ENCODE measurements at regions not wholly inside any gene's neighbourhood (a gene's known extent, or its start where the extent isn't known, plus 50 kb on each side); places are given as distances from the start of the nearest gene placed in this dataset.
"Not testable (repeated sequence)": the region's sequence is repeated elsewhere in the genome, so short reads cannot be mapped to it uniquely, and the experiment has no call there.

- DNase-seq = no peak
These were observed 52.0 kb upstream of the CPM start for GRCh38 chr12:68984796-68985573.

- DNase-seq = not testable (repeated sequence)
These were observed 64.6 kb upstream of the CPM start for GRCh38 chr12:68997526-68997925.

- DNase-seq = no peak
These were observed 65.1 kb upstream of the CPM start for GRCh38 chr12:68998041-68998440.

GRCh38 chr12:69000074-69000473 lies 67.1 kb upstream of the CPM start:
- no peak for DNase-seq

- DNase-seq = no peak
These were observed 67.7 kb upstream of the CPM start for GRCh38 chr12:69000540-69001243.

GRCh38 chr12:69001251-69001650 lies 68.3 kb upstream of the CPM start:
- no peak for DNase-seq

GRCh38 chr12:69002969-69003368 lies 70.0 kb upstream of the CPM start:
- no peak for DNase-seq

GRCh38 chr12:69003991-69004390 lies 71.0 kb upstream of the CPM start:
- DNase-seq = no peak

- peak; percentile 56 for DNase-seq
These were observed 74.3 kb upstream of the CPM start for GRCh38 chr12:69007101-69007854.

GRCh38 chr12:69007855-69008351 lies 74.9 kb upstream of the CPM start:
- peak; percentile 25 for DNase-seq

GRCh38 chr12:69008520-69008919 lies 75.5 kb upstream of the CPM start:
- DNase-seq = no peak

- no peak for DNase-seq
These were observed 81.1 kb upstream of the CPM start for GRCh38 chr12:69014047-69014446.

- no peak for DNase-seq
These were observed 82.0 kb upstream of the CPM start for GRCh38 chr12:69015017-69015416.

- DNase-seq = no peak
These were observed 82.9 kb upstream of the CPM start for GRCh38 chr12:69015831-69016230.

- DNase-seq = no peak
These were observed 86.1 kb upstream of the CPM start for GRCh38 chr12:69019082-69019481.

- no peak for DNase-seq
These were observed 86.9 kb upstream of the CPM start for GRCh38 chr12:69019910-69020309.

- DNase-seq = no peak
These were observed 89.7 kb upstream of the CPM start for GRCh38 chr12:69022674-69023073.

- DNase-seq = no peak
These were observed 90.9 kb upstream of the CPM start for GRCh38 chr12:69023840-69024239.

- DNase-seq = no peak
These were observed 91.4 kb upstream of the CPM start for GRCh38 chr12:69024413-69024812.

GRCh38 chr12:69024907-69025306 lies 91.9 kb upstream of the CPM start:
- DNase-seq = no peak

GRCh38 chr12:69026336-69026735 lies 93.4 kb upstream of the CPM start:
- no peak for DNase-seq

- no peak for DNase-seq
These were observed 94.5 kb upstream of the CPM start for GRCh38 chr12:69027411-69027881.

GRCh38 chr12:69028941-69029729 lies 96.2 kb upstream of the CPM start:
- DNase-seq = no peak
